ENCODE measurements at regions not wholly inside any gene's neighbourhood (a gene's known extent, or its start where the extent isn't known, plus 50 kb on each side); places are given as distances from the start of the nearest gene placed in this dataset.

- WGBS, 2 experiments = 62 to 66% methylated on average over 34 of the region's 34 CpGs
- Histone ChIP-seq H3K4me1 (ENCODE audit: control insufficient read depth, insufficient read depth, low read length) (no peaks in the 10 kb centered on the region), H3K36me3 (ENCODE audit: control insufficient read depth, insufficient read depth, low read length) (no peaks in the 10 kb centered on the region), H3K27me3 (ENCODE audit: control insufficient read depth, insufficient read depth, low read length, poor library complexity, severe bottlenecking) (no peaks in the 10 kb centered on the region), H3K4me3 (ENCODE audit: insufficient read depth, low read depth, low read length) (no peak overlapping the region), H3K9me3 (ENCODE audit: control insufficient read depth, low read length) (peaks cover 2% of the 10 kb centered on the region), H3K27ac (ENCODE audit: insufficient read depth, low read depth, low read length, poor library complexity, severe bottlenecking) (no peak overlapping the region)
Measured at GRCh38 chr1:5667513-5668325, 324.5 kb downstream of the NPHP4 start.

GRCh38 chr1:5664906-5665875, 327.0 kb downstream of the NPHP4 start:
- 86 to 89% methylated on average over 10 of the region's 10 CpGs for WGBS, 2 experiments
- Histone ChIP-seq H3K4me1 (ENCODE audit: control insufficient read depth, insufficient read depth, low read length) (no peaks in the 10 kb centered on the region), H3K4me3 (ENCODE audit: insufficient read depth, low read depth, low read length) (no peak overlapping the region), H3K27ac (ENCODE audit: insufficient read depth, low read depth, low read length, poor library complexity, severe bottlenecking) (no peak overlapping the region), H3K9me3 (ENCODE audit: control insufficient read depth, low read length) (peaks cover 2% of the 10 kb centered on the region), H3K36me3 (ENCODE audit: control insufficient read depth, insufficient read depth, low read length) (no peaks in the 10 kb centered on the region), H3K27me3 (ENCODE audit: control insufficient read depth, insufficient read depth, low read length, poor library complexity, severe bottlenecking) (no peaks in the 10 kb centered on the region)

- Histone ChIP-seq H3K4me3 (ENCODE audit: insufficient read depth, low read depth, low read length) (no peak overlapping the region), H3K36me3 (ENCODE audit: control insufficient read depth, insufficient read depth, low read length) (no peaks in the 10 kb centered on the region), H3K27me3 (ENCODE audit: control insufficient read depth, insufficient read depth, low read length, poor library complexity, severe bottlenecking) (no peaks in the 10 kb centered on the region), H3K27ac (ENCODE audit: insufficient read depth, low read depth, low read length, poor library complexity, severe bottlenecking) (no peak overlapping the region), H3K9me3 (ENCODE audit: control insufficient read depth, low read length) (peaks cover 2% of the 10 kb centered on the region), H3K4me1 (ENCODE audit: control insufficient read depth, insufficient read depth, low read length) (no peaks in the 10 kb centered on the region)
- 90 to 95% methylated on average over 9 of the region's 9 CpGs for WGBS, 2 experiments
Measured at GRCh38 chr1:5664081-5664768, 328.0 kb downstream of the NPHP4 start.

- Histone ChIP-seq H3K36me3 (ENCODE audit: control insufficient read depth, insufficient read depth, low read length) (no peaks in the 10 kb centered on the region), H3K4me1 (ENCODE audit: control insufficient read depth, insufficient read depth, low read length) (no peaks in the 10 kb centered on the region)
- WGBS, 2 experiments = 85 to 92% methylated on average over 5 of the region's 5 CpGs
Measured at GRCh38 chr1:5662744-5663126, 329.5 kb downstream of the NPHP4 start.

GRCh38 chr1:5662086-5662743, 330.0 kb downstream of the NPHP4 start:
- no peaks in the 10 kb centered on the region for H3K36me3 ChIP-seq (ENCODE audit: control insufficient read depth, insufficient read depth, low read length)
- H3K4me1 ChIP-seq (ENCODE audit: control insufficient read depth, insufficient read depth, low read length) = no peaks in the 10 kb centered on the region
- no peak overlapping the region for H3K4me3 ChIP-seq (ENCODE audit: insufficient read depth, low read depth, low read length)
- H3K9me3 ChIP-seq (ENCODE audit: control insufficient read depth, low read length) = peaks cover 2% of the 10 kb centered on the region
- WGBS, 2 experiments = 88 to 90% methylated on average over 9 of the region's 9 CpGs
- H3K27me3 ChIP-seq (ENCODE audit: control insufficient read depth, insufficient read depth, low read length, poor library complexity, severe bottlenecking) = no peaks in the 10 kb centered on the region
- H3K27ac ChIP-seq (ENCODE audit: insufficient read depth, low read depth, low read length, poor library complexity, severe bottlenecking) = no peak overlapping the region

More at GRCh38 chr1:5662744-5663126, 329.5 kb downstream of the NPHP4 start:
- H3K4me3 ChIP-seq (ENCODE audit: insufficient read depth, low read depth, low read length) = no peak overlapping the region
- H3K27me3 ChIP-seq (ENCODE audit: control insufficient read depth, insufficient read depth, low read length, poor library complexity, severe bottlenecking) = no peaks in the 10 kb centered on the region
- no peak overlapping the region for H3K27ac ChIP-seq (ENCODE audit: insufficient read depth, low read depth, low read length, poor library complexity, severe bottlenecking)
- peaks cover 2% of the 10 kb centered on the region for H3K9me3 ChIP-seq (ENCODE audit: control insufficient read depth, low read length)

GRCh38 chr1:5661196-5662085, 330.8 kb downstream of the NPHP4 start:
- Histone ChIP-seq H3K27ac (ENCODE audit: insufficient read depth, low read depth, low read length, poor library complexity, severe bottlenecking) (no peak overlapping the region), H3K27me3 (ENCODE audit: control insufficient read depth, insufficient read depth, low read length, poor library complexity, severe bottlenecking) (no peaks in the 10 kb centered on the region), H3K9me3 (ENCODE audit: control insufficient read depth, low read length) (no peaks in the 10 kb centered on the region), H3K4me3 (ENCODE audit: insufficient read depth, low read depth, low read length) (no peak overlapping the region), H3K4me1 (ENCODE audit: control insufficient read depth, insufficient read depth, low read length) (no peaks in the 10 kb centered on the region), H3K36me3 (ENCODE audit: control insufficient read depth, insufficient read depth, low read length) (no peaks in the 10 kb centered on the region)
- WGBS, 2 experiments = 94% methylated on average over 24 of the region's 24 CpGs

- Histone ChIP-seq H3K4me1 (ENCODE audit: control insufficient read depth, insufficient read depth, low read length) (no peaks in the 10 kb centered on the region), H3K9me3 (ENCODE audit: control insufficient read depth, low read length) (no peaks in the 10 kb centered on the region), H3K27me3 (ENCODE audit: control insufficient read depth, insufficient read depth, low read length, poor library complexity, severe bottlenecking) (no peaks in the 10 kb centered on the region), H3K27ac (ENCODE audit: insufficient read depth, low read depth, low read length, poor library complexity, severe bottlenecking) (no peak overlapping the region), H3K4me3 (ENCODE audit: insufficient read depth, low read depth, low read length) (no peak overlapping the region), H3K36me3 (ENCODE audit: control insufficient read depth, insufficient read depth, low read length) (no peaks in the 10 kb centered on the region)
- WGBS, 2 experiments = 81 to 82% methylated on average over 13 of the region's 13 CpGs
Measured at GRCh38 chr1:5660141-5660935, 331.9 kb downstream of the NPHP4 start.

- Histone ChIP-seq H3K27me3 (ENCODE audit: control insufficient read depth, insufficient read depth, low read length, poor library complexity, severe bottlenecking) (no peaks in the 10 kb centered on the region), H3K4me1 (ENCODE audit: control insufficient read depth, insufficient read depth, low read length) (no peaks in the 10 kb centered on the region), H3K4me3 (ENCODE audit: insufficient read depth, low read depth, low read length) (no peak overlapping the region), H3K27ac (ENCODE audit: insufficient read depth, low read depth, low read length, poor library complexity, severe bottlenecking) (no peak overlapping the region), H3K36me3 (ENCODE audit: control insufficient read depth, insufficient read depth, low read length) (no peaks in the 10 kb centered on the region), H3K9me3 (ENCODE audit: control insufficient read depth, low read length) (no peaks in the 10 kb centered on the region)
- WGBS, 2 experiments = 83 to 91% methylated on average over 3 of the region's 3 CpGs
Measured at GRCh38 chr1:5659606-5660005, 332.6 kb downstream of the NPHP4 start.

Measured in ectodermal cell (in vitro differentiated cells).